ENCODE measurements at regions not wholly inside any gene's neighbourhood (a gene's known extent, or its start where the extent isn't known, plus 50 kb on each side); places are given as distances from the start of the nearest gene placed in this dataset.

DNA sequence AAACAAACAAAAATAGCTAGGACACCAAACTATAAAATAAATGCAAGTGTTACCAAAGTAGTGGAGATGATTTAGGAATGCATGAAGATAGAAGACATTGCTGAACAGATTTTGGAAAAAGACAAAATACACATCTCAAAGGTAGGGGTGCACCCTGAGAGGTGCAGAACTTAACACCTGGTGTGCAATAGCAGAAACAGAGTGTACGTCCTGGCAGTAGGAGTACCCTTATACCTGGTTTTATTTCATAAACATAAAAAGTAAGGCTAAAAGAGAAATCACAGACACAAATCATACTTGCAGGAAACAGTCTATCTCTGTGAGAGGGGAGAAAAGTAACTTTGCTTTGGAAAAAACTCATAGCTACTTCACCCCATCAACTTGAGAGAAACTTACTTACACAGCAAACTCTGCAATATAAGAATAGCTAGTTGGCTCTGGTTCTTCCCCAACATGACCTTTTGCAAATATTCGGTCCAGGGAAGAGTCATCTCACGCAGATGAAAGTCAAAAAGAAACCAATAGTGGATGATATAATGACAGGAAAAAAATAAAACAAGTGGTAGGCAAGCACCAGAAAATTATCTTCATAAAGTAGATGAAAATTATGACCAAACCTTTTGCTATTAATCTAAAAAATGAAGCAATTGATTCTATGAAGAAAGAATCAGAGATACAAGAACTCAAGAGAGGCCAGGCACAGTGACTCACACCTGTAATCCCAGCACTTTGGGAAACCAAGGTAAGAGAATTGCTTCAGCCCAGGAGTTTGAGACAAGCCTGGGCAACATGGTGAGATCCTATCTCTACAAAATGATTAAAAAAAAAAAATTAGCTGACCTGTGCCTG, 108.9 kb upstream of the BNIP2 start:
- TF ChIP-seq, protein P1, sequence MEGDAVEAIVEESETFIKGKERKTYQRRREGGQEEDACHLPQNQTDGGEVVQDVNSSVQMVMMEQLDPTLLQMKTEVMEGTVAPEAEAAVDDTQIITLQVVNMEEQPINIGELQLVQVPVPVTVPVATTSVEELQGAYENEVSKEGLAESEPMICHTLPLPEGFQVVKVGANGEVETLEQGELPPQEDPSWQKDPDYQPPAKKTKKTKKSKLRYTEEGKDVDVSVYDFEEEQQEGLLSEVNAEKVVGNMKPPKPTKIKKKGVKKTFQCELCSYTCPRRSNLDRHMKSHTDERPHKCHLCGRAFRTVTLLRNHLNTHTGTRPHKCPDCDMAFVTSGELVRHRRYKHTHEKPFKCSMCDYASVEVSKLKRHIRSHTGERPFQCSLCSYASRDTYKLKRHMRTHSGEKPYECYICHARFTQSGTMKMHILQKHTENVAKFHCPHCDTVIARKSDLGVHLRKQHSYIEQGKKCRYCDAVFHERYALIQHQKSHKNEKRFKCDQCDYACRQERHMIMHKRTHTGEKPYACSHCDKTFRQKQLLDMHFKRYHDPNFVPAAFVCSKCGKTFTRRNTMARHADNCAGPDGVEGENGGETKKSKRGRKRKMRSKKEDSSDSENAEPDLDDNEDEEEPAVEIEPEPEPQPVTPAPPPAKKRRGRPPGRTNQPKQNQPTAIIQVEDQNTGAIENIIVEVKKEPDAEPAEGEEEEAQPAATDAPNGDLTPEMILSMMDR (IDR thresholded peaks at IDR 0.05) = no peak
- TF ChIP-seq EZH2 (IDR thresholded peaks at IDR 0.05; ENCODE audit: borderline replicate concordance, insufficient read depth, low read depth, low read length, poor library complexity, severe bottlenecking) = no peak
